Upper lobe of left lung (tissue), 4 donors: ENCODE measurements at regions not wholly inside any gene's neighbourhood (a gene's known extent, or its start where the extent isn't known, plus 50 kb on each side); places are given as distances from the start of the nearest gene placed in this dataset.

ENCODE experiments used
- CTCF ChIP-seq, 6 experiments: fragments of 450-650 bp in 4 of 6; fragments of 200-600 bp in 2 of 6; sonication (generic) in 2 of 6; IDR thresholded peaks; one replicate each; pipeline ENCODE4 v1.5.1; 2016 to 2019; ENCODE audit warnings: antibody characterized with exemption in 6 of 6
- POLR2AphosphoS5 ChIP-seq, 2 donors: sonication (generic); formaldehyde crosslinking; IDR thresholded peaks; one replicate each; pipeline ENCODE4 v1.5.1; 2017; ENCODE audit warnings: antibody characterized with exemption in 2 of 2

GRCh38 chr6:21997119-21998037, 299.5 kb downstream of the PRL start:
- TF ChIP-seq CTCF (IDR thresholded peaks at IDR 0.05) (no peak), POLR2AphosphoS5 (IDR thresholded peaks at IDR 0.05) (peak in 1 of 2 donors; percentile 34)
